NCI-H187 (cell line): ENCODE measurements at regions not wholly inside any gene's neighbourhood (a gene's known extent, or its start where the extent isn't known, plus 50 kb on each side); places are given as distances from the start of the nearest gene placed in this dataset.

Experiments
- DNase-seq, 2 experiments: peaks; one replicate each; lab custom pipeline; 2025; lab: John Stamatoyannopoulos, UW

DNA sequence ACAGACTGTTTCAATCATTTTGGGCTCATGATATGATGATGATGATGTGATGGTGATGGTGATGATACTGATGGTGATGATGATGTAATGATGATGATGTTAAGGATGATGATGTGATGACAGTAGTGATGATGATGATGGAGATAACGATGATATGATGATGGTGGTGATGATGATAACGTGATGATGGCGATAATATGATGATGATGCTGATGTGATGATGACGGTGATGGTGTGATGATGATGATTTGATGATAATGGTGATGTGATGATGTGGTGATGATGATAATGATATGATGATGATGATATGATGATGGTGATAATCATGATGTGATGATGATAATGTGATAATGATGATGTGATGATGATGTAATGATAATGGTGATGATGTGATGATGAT, 612.6 kb downstream of the AACS start:
- no peak for DNase-seq

- no peak for DNase-seq
Measured at GRCh38 chr12:125678589-125678993, 613.4 kb downstream of the AACS start.

- DNase-seq = peak in 1 of 2 experiments; percentile 8
Measured at GRCh38 chr12:125683748-125684381, 618.6 kb downstream of the AACS start.

- no peak for DNase-seq
Measured at GRCh38 chr12:125684968-125685790, 619.9 kb downstream of the AACS start.

GRCh38 chr12:125685915-125686314, 620.7 kb downstream of the AACS start:
- DNase-seq = no peak

DNA sequence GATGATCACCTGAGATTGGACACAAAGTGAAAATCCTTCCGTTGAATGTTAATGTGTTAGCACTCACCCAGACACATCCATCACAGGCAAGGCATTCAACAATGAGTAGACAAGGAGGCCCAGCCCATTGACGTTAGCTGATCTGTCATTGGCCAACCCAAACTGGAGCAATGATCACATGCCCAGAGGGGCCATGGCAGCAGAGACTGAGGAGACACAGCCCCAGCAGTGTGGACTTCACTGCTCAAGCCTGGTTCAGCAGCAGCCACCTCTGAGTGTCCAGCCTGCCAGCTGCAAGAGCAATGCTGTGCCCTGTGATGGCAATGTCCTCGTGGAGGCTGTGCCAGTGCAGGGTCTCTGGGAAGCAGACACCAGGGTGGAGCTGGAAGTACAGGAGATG, 622.2 kb downstream of the AACS start:
- no peak for DNase-seq

DNA sequence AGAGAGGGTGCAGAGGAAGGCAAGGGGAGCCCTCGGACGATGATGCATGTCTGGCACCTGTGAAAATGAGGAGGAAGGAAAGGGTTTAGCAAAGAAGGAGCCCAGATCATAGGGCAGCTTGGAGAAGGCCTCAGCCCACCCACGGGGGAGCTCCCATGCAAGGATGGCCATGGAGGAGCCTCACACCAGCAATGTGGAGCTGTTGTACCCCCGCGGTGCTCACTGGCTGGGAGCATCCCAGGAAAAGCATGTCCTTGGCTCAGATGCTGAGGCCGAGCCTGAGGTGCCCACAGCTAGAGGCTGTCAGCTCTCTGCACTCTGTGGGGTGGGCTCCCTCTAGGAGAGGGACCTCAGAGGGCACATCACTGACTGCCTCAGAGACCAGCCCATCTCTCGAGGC, 622.6 kb downstream of the AACS start:
- DNase-seq = no peak

DNA sequence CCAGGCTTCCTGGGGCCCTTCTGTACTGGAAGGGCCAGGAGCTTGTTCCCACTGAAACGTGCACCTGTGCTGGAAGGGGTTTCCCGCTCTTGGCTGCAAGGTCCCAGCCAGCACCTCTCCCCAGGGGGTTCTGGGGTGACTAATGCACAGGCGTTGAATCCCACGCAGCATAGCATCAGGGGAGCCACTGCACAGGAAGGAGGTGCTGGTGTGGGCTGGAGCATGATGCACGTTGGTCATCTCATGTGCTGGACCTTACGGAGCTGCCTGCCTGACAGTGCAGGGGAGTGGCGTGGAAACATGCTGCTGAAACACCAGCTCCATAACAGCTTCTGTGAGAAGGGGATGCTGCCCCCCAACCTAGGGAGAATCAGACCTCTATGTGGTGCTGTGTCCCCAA, 623.0 kb downstream of the AACS start:
- no peak for DNase-seq

- no peak for DNase-seq
Measured at GRCh38 chr12:125688881-125689280, 623.6 kb downstream of the AACS start.

DNA sequence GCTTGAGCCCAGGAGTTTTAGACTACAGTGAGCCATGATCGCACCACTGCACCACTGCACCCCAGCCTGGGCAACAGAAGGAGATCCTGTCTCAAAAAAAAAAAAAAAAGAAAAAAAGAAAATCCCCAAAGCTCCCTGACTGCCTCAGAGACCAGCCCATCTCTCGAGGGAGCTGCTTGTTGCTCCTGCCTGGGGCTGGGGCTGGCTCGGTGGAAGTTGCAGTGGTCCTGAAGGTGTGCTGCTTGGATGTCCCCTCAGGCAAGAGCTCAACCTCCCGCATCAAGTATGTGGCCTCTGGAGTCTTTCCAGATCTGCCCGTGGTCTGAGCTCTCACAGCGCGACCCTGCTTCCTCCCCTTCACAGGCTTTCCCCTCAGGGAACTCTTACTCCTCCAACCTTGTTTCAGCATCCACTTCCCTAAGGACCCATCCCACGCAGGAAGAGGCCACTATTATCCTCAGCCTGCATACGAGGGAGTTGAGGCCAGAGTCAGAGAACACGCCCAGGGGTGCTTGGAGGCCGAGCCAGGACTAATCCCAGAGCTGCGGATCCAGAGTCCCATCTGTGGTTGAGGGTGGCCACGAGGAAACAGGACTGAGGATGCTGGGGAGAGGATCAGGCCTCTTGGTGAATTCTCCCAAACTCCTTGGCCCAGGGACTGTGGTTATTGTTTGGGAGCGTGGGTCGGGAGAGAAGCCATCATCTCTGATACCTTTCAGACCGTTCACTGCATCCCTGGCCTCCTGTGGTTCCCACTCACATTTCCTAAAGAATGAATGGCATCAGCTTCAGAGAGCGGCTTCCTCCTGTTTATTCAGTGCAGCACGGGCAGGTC, 624.6 kb downstream of the AACS start:
- no peak for DNase-seq

DNA sequence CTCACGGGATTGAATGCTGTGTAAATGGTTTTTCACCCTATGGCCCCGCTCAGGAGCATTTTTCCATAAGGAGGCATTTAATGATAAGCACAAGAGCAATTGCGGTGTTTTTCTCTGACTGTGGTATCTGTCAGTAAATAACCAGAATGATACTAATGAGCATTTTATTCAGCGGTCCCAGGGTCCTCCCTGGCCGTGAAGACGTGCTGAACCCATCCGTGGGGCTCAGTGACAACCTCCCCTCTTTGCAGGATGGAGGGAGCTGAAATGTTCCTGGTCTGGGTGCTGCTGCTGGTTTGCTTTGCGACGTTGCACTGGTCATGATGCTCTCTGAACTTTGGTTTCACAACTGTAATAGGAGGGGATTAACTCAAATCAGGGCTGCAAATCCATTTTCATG, 625.6 kb downstream of the AACS start:
- DNase-seq = no peak

DNA sequence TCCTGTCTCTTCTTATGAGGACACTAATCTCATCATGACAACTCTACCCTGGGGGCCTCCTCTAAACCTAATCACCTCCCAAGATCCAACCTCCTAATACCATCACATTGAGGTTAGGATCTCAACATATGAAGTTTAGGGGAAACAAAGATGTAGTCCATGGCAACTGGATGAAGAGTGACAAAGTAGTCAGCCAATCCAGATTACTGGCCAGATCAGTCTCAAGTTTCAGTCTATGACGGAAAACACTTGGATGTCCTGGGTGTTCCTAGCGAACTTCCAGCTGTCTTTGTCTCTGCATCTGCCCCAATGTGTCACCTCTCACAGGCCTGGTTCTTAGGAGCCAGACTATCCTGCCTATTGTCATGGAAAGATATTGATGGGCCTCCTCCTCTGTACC, 630.8 kb downstream of the AACS start:
- DNase-seq = no peak

DNA sequence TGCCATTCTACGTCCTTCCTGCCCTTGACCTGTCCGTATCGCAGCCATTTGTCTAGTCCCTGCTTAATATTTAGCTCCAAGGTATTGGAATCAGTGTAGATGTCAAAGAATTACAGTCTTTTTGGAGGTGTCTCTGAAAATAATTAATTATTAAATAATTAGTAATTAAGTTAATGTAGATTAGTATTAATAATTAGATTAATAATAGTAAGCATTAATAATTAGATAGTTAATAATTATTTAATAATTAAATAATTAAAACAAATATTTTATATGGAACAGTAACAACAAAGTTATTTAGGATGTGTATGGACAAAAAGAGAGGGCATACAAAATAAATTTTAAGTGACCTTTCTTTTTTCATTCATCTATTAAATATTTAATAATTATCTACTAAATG, 639.6 kb downstream of the AACS start:
- no peak for DNase-seq

DNA sequence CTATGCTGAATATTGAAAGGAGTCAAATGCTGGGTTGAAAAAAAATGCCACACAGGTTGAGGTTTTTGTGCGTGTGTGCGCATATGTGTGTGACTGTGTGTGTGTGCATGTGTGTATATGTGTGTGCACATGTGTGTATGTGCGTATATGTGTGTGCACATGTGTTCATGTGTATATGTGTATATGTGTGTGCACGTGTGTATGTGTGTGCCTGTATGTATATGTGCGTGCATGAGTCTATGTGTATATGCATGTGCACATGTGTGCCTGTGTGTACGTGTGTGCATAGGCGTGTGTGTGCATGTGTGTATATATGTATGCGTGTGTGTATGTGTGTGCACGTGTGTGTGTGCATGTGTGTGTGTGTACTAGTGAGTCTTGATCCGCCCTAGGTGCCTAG, 655.7 kb downstream of the AACS start:
- DNase-seq = no peak

DNA sequence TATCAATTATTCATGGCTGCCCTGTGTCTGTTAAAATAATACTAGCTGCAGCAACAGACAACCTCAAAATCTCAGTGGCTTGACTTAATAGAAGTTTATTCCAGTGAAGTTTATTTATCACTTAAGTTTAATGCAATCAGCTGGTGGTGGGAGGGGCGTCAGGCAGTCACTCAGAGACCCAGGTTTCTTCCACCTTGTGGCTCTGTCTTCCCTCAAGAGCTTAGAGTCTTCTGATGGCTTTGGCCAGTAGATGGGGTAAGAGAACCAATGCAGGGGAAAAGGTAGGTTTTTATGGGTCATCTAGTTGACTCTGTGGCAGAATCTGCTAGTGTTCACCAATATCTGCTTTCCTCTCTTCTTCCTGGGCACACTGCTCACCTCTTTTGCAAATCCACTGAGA, 668.9 kb downstream of the AACS start:
- no peak for DNase-seq

- DNase-seq = no peak
Measured at GRCh38 chr12:125738211-125738610, 673.0 kb downstream of the AACS start.

GRCh38 chr12:125742413-125742812, 677.2 kb downstream of the AACS start:
- DNase-seq = no peak

DNA sequence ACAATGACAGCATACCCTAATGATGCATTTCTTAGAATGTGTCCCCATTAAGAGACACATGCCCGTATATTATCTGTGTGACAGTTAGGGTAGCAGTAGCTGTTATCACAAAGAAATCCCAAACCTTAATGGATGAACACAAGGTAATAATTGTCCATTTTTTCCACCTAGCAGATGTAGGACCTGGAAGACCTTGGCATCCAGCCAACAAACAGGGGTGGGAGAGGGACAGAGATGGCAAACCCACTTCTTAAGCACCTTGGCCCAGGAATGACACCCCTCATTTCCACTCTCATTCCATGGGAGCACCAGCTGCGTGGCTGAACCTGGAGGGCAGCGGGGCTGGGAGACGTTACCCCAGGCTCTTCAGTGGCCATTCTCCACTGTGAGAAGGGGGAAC, 679.0 kb downstream of the AACS start:
- no peak for DNase-seq

DNA sequence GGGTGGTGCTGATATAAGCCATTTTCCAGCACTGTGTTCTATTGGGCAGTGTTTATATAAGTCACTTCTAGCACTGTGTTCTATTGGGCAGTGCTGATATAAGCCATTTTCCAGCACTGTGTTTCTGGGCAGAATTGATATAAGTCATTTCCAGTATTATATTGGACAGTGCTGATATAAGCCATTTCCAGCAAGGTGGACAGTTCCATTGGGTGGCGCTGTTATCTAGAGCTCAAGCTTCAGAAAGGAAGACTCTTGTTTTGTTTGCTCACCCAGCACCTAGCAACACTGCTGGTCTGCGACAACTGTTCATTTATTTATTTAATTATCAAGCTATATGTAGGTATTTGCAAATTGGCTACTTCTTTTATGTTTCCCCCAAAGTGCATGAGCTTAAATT, 690.3 kb downstream of the AACS start:
- no peak for DNase-seq

DNA sequence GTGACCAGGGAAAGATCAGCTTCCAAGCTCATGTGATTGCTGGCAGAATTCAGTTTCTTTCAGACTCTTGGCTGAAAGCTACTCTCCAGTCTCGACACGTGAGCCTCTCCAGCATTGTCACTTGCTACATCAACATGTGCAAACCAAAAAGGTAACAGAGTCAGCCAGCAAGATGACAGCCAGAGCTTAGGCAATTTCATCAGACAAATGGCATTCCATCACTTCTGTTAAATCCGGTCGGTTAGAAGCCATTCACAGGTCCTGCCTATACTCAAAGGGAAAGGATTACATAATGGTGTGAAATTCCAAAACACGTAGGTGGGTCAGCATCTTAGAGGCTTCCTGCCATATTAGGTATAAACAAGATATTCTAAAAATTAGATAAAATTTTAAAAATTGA, 700.9 kb downstream of the AACS start:
- no peak for DNase-seq

- no peak for DNase-seq
Measured at GRCh38 chr12:125772403-125772802, 707.2 kb downstream of the AACS start.

DNA sequence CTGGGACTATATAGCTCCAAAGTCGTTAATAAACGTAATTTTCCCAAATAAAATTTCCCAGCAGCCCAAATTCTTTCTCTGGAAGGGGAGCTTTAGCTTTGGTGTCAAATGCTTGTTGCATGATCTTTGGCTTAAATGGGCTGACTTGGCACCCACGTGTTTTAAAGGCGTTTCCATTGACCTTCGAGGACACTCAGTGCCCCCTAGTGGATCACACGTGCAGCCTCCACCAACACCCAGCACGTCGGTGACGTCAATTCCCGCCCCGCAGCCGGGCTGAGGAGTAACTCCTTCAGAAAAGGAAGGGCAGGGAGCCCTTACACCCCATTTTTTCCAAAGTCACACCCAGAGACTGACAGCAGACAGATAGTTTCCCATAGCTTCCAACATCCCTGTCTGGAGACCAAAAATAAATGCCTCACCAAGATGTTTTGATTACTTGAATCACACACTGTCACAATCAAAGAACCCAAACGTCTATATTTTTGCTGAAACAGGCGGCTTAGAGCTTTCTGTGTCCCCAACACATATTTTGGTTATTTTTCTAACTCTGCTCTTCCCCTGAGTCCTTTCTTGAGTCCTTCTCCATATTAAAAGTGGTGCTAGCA, 707.9 kb downstream of the AACS start:
- no peak for DNase-seq
